T47D (cell line): ENCODE measurements at regions not wholly inside any gene's neighbourhood (a gene's known extent, or its start where the extent isn't known, plus 50 kb on each side); places are given as distances from the start of the nearest gene placed in this dataset.

Experiments
- DNase-seq, 2 experiments: peaks; one replicate each; pipeline versions ENCODE4 v3.0.0 to v3.0.0-alpha.2; 2011 to 2012; ENCODE audit warnings: low read depth in 1 of 2, low spot score in 1 of 2
- JUND ChIP-seq: IDR thresholded peaks from 2 replicates; pipeline ENCODE4 v1.6.1; 2012; ENCODE audit warnings: low read depth
- in situ Hi-C: cut with HindIII; loops from 2 replicates; pipeline ENCODE4 v1.10.0; 2016; ENCODE audit warnings: low sequenced_read_pairs, low pct_unique_long_range_greater_than_20kb

GRCh38 chr13:40076765-40077362 lies 421.4 kb downstream of the COG6 start:
- TF ChIP-seq JUND, result no peak
- no peak for DNase-seq
- in situ Hi-C loops, result no loop called here

- no peak for DNase-seq
- in situ Hi-C loops, result no loop called here
- TF ChIP-seq JUND, result no peak
Measured at GRCh38 chr13:40077396-40078027, 422.1 kb downstream of the COG6 start.

GRCh38 chr13:40079721-40080120 lies 424.3 kb downstream of the COG6 start:
- in situ Hi-C loops, result no loop called here
- TF ChIP-seq JUND, result no peak
- no peak for DNase-seq

- no peak for TF ChIP-seq JUND
- no peak for DNase-seq
- in situ Hi-C loops, result no loop called here
Measured at GRCh38 chr13:40080676-40081075, 425.2 kb downstream of the COG6 start.

- DNase-seq, result no peak
- TF ChIP-seq JUND, result no peak
- in situ Hi-C loops, result no loop called here
Measured at GRCh38 chr13:40082639-40083038, 427.2 kb downstream of the COG6 start.

- no peak for DNase-seq
- in situ Hi-C loops, result no loop called here
- TF ChIP-seq JUND, result no peak
Measured at GRCh38 chr13:40083841-40084240, 428.4 kb downstream of the COG6 start.

GRCh38 chr13:40084934-40085333 lies 429.5 kb downstream of the COG6 start:
- no peak for DNase-seq
- in situ Hi-C loops, result no loop called here
- no peak for TF ChIP-seq JUND

- DNase-seq, result no peak
- in situ Hi-C loops, result no loop called here
Measured at GRCh38 chr13:40087091-40088002, 431.9 kb downstream of the COG6 start.

GRCh38 chr13:40094056-40094455 lies 438.6 kb downstream of the COG6 start:
- in situ Hi-C loops, result no loop called here

More at GRCh38 chr13:40087091-40088002, 431.9 kb downstream of the COG6 start:
- TF ChIP-seq JUND, result no peak

GRCh38 chr13:40095695-40096356 lies 440.4 kb downstream of the COG6 start:
- DNase-seq, result no peak
- in situ Hi-C loops, result no loop called here
- TF ChIP-seq JUND, result no peak

More at GRCh38 chr13:40094056-40094455, 438.6 kb downstream of the COG6 start:
- no peak for TF ChIP-seq JUND
- DNase-seq, result no peak

GRCh38 chr13:40096357-40096901 lies 441.0 kb downstream of the COG6 start:
- no peak for DNase-seq
- in situ Hi-C loops, result no loop called here

GRCh38 chr13:40098246-40098645 lies 442.8 kb downstream of the COG6 start:
- DNase-seq, result no peak
- in situ Hi-C loops, result no loop called here
- TF ChIP-seq JUND, result no peak

More at GRCh38 chr13:40096357-40096901, 441.0 kb downstream of the COG6 start:
- no peak for TF ChIP-seq JUND
